GM23248 (cell line): ENCODE measurements at regions not wholly inside any gene's neighbourhood (a gene's known extent, or its start where the extent isn't known, plus 50 kb on each side); places are given as distances from the start of the nearest gene placed in this dataset.

Experiments used
- EZH2 ChIP-seq: fragments of 200-600 bp; sonication (generic); IDR thresholded peaks from 2 replicates; pipeline ENCODE4 v1.6.1; 2018; ENCODE audit warnings: antibody characterized with exemption, mild to moderate bottlenecking; ENCODE audit not compliant: insufficient read depth, poor library complexity, severe bottlenecking
- EZH2phosphoT487 ChIP-seq: fragments of 200-600 bp; sonication (generic); IDR thresholded peaks from 2 replicates; pipeline ENCODE4 v1.6.1; 2018; ENCODE audit warnings: antibody characterized with exemption, moderate library complexity, mild to moderate bottlenecking, low read depth; ENCODE audit not compliant: insufficient read depth

DNA sequence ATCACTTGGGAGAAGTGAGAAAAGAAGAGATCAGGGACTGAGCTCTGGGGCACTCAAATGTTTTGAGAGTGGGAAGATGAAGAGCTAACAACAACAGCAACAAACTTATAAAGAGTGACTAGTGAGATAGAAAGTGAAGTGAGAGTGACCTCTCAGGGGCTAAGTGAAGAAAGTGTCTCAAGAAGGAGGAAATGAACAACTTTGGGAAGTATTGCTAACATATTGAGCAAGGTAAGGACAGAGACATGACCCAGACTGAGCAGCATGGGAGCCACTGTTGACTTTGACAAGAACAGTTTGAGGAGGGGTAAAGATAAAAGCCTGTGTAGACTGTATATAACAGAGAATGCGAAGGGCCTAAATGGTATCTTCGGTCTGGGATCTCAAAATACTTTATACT, 155.1 kb upstream of the BTG1 start:
- no peak for TF ChIP-seq EZH2
- TF ChIP-seq EZH2phosphoT487: no peak
